Stomach (tissue), 4 donors: ENCODE measurements at regions not wholly inside any gene's neighbourhood (a gene's known extent, or its start where the extent isn't known, plus 50 kb on each side); places are given as distances from the start of the nearest gene placed in this dataset.
"Not testable (repeated sequence)": the region's sequence is repeated elsewhere in the genome, so short reads cannot be mapped to it uniquely, and the experiment has no call there.

Experiments
- CTCF ChIP-seq, 7 experiments: fragments of 450-650 bp in 4 of 7; fragments of 200-600 bp in 3 of 7; sonication (generic) in 3 of 7; IDR thresholded peaks; one replicate each; pipeline ENCODE4 v1.5.1; 2016 to 2019; ENCODE audit warnings: antibody characterized with exemption in 7 of 7, control low read depth in 2 of 7, mild to moderate bottlenecking in 1 of 7
- EP300 ChIP-seq: sonication (generic); formaldehyde crosslinking; IDR thresholded peaks from one replicate; pipeline ENCODE4 v1.6.1; 2017; ENCODE audit warnings: antibody characterized with exemption
- POLR2A ChIP-seq, 4 donors: fragments of 450-650 bp; IDR thresholded peaks; one replicate each; pipeline ENCODE4 v1.6.1; 2016; ENCODE audit warnings: antibody characterized with exemption in 4 of 4, control low read depth in 2 of 4, mild to moderate bottlenecking in 1 of 4, moderate library complexity in 1 of 4
- POLR2AphosphoS5 ChIP-seq, 3 donors: sonication (generic); formaldehyde crosslinking; IDR thresholded peaks; one replicate each; pipeline ENCODE4 v1.6.1; 2016; ENCODE audit warnings: antibody characterized with exemption in 3 of 3

GRCh38 chrY:10999715-11000114 lies 1472.0 kb downstream of the TSPY10 start:
- TF ChIP-seq CTCF (IDR thresholded peaks at IDR 0.05); POLR2A (IDR thresholded peaks at IDR 0.05); EP300; POLR2AphosphoS5 (IDR thresholded peaks at IDR 0.05): not testable (repeated sequence)
